Psoas muscle (tissue), 7 donors: ENCODE measurements at regions not wholly inside any gene's neighbourhood (a gene's known extent, or its start where the extent isn't known, plus 50 kb on each side); places are given as distances from the start of the nearest gene placed in this dataset.

ENCODE experiments used
- ATAC-seq, 4 donors: fragments of 200-7000 bp; cut with Tn5 transposase; one replicate each; pipeline ENCODE4 v1.9.1; 2020; ENCODE audit warnings: moderate library complexity in 3 of 4, mild to moderate bottlenecking in 2 of 4
- DNase-seq, 2 donors: peaks; one replicate each; pipeline ENCODE4 v3.0.0-alpha.2; 2020
- H3K27ac ChIP-seq: fragments of 200-600 bp; one replicate; pipeline ENCODE4 v1.8.0; 2022
- H3K27me3 ChIP-seq, 3 donors: fragments of 200-600 bp in 1 of 3; one replicate each; pipeline versions ENCODE4 v1.6.1 to v1.8.0; 2013 to 2022; ENCODE audit warnings: low read length in 2 of 3, mild to moderate bottlenecking in 2 of 3, moderate library complexity in 1 of 3; ENCODE audit not compliant: insufficient read depth in 3 of 3
- H3K36me3 ChIP-seq, 2 donors: fragments of 200-600 bp in 1 of 2; one replicate each; pipeline versions ENCODE4 v1.6.1 to v1.8.0; 2013 to 2022; ENCODE audit warnings: low read depth in 1 of 2, mild to moderate bottlenecking in 1 of 2, moderate library complexity in 1 of 2; ENCODE audit not compliant: insufficient read depth in 1 of 2
- H3K4me1 ChIP-seq: fragments of 200-600 bp; one replicate; pipeline ENCODE4 v1.8.0; 2022
- H3K4me3 ChIP-seq: fragments of 200-600 bp; one replicate; pipeline ENCODE4 v1.8.0; 2022; ENCODE audit warnings: mild to moderate bottlenecking
- H3K9me3 ChIP-seq: fragments of 200-600 bp; one replicate; pipeline ENCODE4 v1.8.0; 2022
- CTCF ChIP-seq: fragments of 200-600 bp; IDR thresholded peaks from one replicate; pipeline ENCODE4 v1.8.0; 2022; ENCODE audit warnings: antibody characterized with exemption
- WGBS, 3 donors: extraction: QIAGEN DNeasy Blood & Tissue Kit; methylation state at CpG; one replicate each; pipeline versions ENCODE4 v1.1.6 to v1.1.7; 2013; 5-methylcytosine and 5-hydroxymethylcytosine counted together
- intact Hi-C, 2 donors: fragments of 100-400 bp; cut with DNase I; formaldehyde crosslinking; loops; one replicate each; pipeline versions ENCODE4 v1.11.0 to v1.14.2; 2022
- donor health status: healthy with polysubstance abuse.
- donor health status: DM: no; HTN: no; CAD: no; lungs with moderate emphysema.
- donor health status: Bipolar disorder and iron deficiency.
- donor health status: healthy.
- donor health status: DM: yes; HTN: yes; CAD: no.
- donor health status: DM: no; HTN: no; CAD: no.
- donor health status: DM: yes; HTN: yes; CAD: no.

- intact Hi-C loops, result no loop called here
These were observed 553.0 kb upstream of the MARCKS start for GRCh38 chr6:113304116-113304515.

GRCh38 chr6:113306552-113307145 lies 550.5 kb upstream of the MARCKS start:
- ATAC-seq, result peak; percentile 30 to 91 (median 69)

More at GRCh38 chr6:113304116-113304515, 553.0 kb upstream of the MARCKS start:
- Histone ChIP-seq H3K27me3 (no peaks in the 10 kb centered on the region), H3K4me3 (no peak overlapping the region), H3K27ac (no peak overlapping the region), H3K4me1 (no peaks in the 10 kb centered on the region), H3K36me3 (no peaks in the 10 kb centered on the region), H3K9me3 (no peaks in the 10 kb centered on the region)
- no peak for ATAC-seq
- WGBS, 3 donors, result 61 to 94% (median 89%) methylated on average over 1 of the region's 1 CpG
- DNase-seq, result no peak
- no peak for TF ChIP-seq CTCF

GRCh38 chr6:113308266-113308665 lies 548.9 kb upstream of the MARCKS start:
- Histone ChIP-seq H3K9me3 (no peaks in the 10 kb centered on the region), H3K27ac (no peak overlapping the region), H3K27me3 (no peaks in the 10 kb centered on the region), H3K4me3 (no peak overlapping the region), H3K4me1 (no peaks in the 10 kb centered on the region), H3K36me3 (no peaks in the 10 kb centered on the region)
- intact Hi-C loops, result loop anchor here (5.0 kb wide), 2 partner anchors 549 to 569 kb away; partner anchors contain the start of gene MARCKS (in 1 of the 2)
- TF ChIP-seq CTCF, result no peak
- DNase-seq (no peak), ATAC-seq (no peak)
- 80 to 100% (median 97%) methylated on average over 2 of the region's 2 CpGs for WGBS, 3 donors

More at GRCh38 chr6:113306552-113307145, 550.5 kb upstream of the MARCKS start:
- WGBS, 3 donors, result 70 to 76% (median 72%) methylated on average over 5 of the region's 5 CpGs
- peak; percentile 42 for TF ChIP-seq CTCF
- Histone ChIP-seq H3K27ac (no peak overlapping the region), H3K4me1 (no peaks in the 10 kb centered on the region), H3K27me3 (no peaks in the 10 kb centered on the region), H3K4me3 (no peak overlapping the region), H3K9me3 (no peaks in the 10 kb centered on the region), H3K36me3 (no peaks in the 10 kb centered on the region)
- intact Hi-C loops, result loop anchor here (5.0 kb wide), 2 partner anchors 551 to 571 kb away; partner anchors contain the start of gene MARCKS (in 1 of the 2)
- DNase-seq, result peak; percentile 44 to 70

GRCh38 chr6:113313841-113314240 lies 543.3 kb upstream of the MARCKS start:
- no peaks in the 10 kb centered on the region for H3K36me3 ChIP-seq
- TF ChIP-seq CTCF, result no peak
- no peak overlapping the region for H3K27ac ChIP-seq
- DNase-seq (no peak), ATAC-seq (no peak)
- 76 to 89% (median 84%) methylated on average over 1 of the region's 1 CpG for WGBS, 3 donors
- no peaks in the 10 kb centered on the region for H3K27me3 ChIP-seq
- intact Hi-C loops, result no loop called here
- no peaks in the 10 kb centered on the region for H3K4me1 ChIP-seq
- H3K9me3 ChIP-seq, result no peaks in the 10 kb centered on the region
- no peak overlapping the region for H3K4me3 ChIP-seq

GRCh38 chr6:113315165-113315564 lies 542.0 kb upstream of the MARCKS start:
- no peak overlapping the region for H3K4me3 ChIP-seq
- no peaks in the 10 kb centered on the region for H3K27me3 ChIP-seq
- no peaks in the 10 kb centered on the region for H3K4me1 ChIP-seq
- intact Hi-C loops, result no loop called here
- TF ChIP-seq CTCF, result no peak
- 79 to 86% (median 82%) methylated on average over 1 of the region's 1 CpG for WGBS, 3 donors
- no peaks in the 10 kb centered on the region for H3K36me3 ChIP-seq
- no peaks in the 10 kb centered on the region for H3K9me3 ChIP-seq
- no peak for DNase-seq
- ATAC-seq, result no peak
- H3K27ac ChIP-seq, result no peak overlapping the region
